HG03571 (cell line): ENCODE measurements at regions not wholly inside any gene's neighbourhood (a gene's known extent, or its start where the extent isn't known, plus 50 kb on each side); places are given as distances from the start of the nearest gene placed in this dataset.

Experiments
- ATAC-seq: cut with Tn5 transposase; IDR thresholded peaks from one replicate; pipeline ENCODE4 v1.9.1; 2021; ENCODE audit not compliant: unreplicated experiment

DNA sequence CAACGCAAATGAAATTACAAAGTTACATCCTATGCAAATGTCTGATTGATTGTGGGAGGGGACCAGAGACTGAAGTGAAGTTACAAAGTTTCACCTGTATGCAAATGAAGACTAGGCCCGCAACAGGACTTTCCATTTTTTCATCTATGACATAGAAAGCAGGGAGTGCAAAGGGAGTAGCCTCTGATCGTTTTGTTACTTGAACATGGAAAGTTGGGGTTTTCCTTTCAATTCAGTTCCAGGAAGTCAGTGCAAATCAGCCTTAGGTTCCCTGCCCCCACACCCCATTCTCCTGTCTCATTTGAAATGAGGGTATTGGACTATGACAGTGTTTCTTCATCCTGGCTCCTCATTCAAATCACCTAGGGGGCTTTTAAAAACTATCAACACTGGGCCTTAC lies 96.9 kb upstream of the HABP2 start:
- no peak for ATAC-seq

DNA sequence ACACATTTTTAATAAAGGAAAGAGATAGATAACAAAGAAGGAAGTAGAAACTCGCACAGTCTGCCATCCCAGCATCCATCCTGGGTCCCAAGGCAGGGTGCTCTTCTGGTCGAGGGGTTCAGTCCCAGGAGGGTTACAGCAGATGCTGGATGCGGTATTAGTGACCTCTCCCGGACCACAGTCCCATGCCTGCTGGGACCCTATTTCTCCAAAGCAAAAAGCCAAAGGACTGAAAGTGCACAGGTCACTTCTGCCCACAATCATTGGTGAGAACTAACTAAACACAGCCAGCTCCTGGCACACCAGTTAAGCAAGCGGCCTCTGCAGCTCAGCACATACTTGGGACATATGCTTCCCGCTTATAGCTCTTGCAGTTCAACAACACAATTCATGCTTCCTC lies 96.1 kb upstream of the HABP2 start:
- no peak for ATAC-seq

DNA sequence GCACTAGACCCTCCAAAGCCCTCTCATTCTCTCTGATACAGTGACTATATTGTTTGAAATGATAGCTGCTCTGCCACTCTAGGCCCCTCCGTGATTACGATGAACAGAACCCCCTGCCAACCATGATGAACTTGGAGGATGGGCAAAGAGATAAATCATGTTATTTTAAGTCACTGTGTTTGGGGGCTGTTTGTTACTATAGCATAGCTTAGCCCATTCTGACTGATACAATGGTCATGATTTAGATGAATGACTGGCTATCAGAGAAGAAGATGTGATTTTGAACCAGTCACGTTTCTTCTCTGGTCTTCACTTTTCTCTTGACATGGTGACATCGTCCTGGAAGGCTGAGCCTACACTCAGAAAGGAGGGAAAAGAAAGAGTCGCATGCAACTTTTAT lies 95.4 kb upstream of the HABP2 start:
- ATAC-seq: no peak

DNA sequence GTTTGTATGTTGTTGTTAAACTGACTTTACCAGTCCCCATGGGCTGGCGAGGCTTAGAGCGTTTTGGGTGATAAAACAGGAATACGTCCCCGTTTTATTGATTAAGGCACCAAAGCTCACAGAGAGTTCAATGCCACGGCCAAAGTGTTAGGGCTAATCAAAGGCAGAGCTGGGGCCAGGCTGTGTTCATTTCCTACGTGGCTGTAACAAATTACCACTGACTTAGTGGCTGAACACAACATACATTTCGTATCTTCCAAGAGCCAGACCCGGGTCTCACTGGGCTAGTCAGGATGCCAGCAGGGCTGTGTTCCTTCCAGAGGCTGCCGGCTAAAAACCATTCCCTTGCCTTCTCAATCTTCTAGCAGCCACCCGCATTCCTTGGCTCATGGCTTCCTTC lies 94.4 kb upstream of the HABP2 start:
- no peak for ATAC-seq

DNA sequence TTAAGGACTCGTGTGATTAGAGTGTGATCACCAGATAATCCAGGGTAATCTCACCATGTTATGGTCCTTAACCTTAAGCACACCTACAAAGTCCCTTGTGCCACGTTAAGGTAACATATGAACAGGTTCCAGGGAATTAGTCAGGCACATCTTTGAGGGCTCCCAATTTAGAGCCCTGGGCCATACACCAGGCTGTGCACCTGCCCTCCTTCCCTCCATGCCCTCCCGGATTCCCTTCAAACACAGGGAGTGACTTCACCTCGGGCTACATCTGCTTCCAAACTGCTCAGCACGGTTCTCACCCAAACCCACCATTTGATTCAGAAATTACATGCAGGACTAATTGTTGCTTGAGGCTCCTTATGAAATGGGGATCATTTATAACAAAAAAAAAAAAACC lies 93.9 kb upstream of the HABP2 start:
- ATAC-seq: no peak

DNA sequence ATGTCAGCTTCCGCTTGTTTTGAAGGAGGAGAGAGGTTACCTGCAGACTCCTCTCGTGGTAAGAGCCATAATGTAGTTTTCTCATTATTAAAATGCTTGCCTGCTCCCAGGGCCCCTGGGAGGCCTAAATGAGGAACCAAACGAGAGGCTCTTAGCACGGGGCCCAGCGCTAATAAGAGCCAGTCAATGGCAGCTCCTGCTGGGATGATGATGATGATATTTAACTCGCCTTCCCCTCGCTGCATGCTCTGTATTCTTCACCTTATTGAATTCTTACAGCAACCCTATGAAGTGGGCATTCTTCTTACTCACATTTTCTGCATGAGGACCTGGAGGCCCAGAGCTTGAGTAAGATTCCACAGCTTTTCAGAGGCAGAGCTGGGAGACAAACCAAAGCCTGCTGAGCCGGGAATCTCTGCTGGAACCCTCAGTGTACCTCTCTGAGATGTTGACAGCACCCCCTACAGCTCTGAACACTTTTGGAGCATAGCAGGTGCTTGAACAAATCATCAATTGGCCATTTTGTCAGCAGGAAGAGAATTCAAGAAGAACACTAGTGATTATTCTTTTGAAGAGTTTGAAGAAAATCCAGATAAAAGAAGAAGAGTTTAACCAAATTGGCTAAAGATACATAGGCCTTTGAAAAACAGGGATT lies 93.1 kb upstream of the HABP2 start:
- ATAC-seq: no peak

DNA sequence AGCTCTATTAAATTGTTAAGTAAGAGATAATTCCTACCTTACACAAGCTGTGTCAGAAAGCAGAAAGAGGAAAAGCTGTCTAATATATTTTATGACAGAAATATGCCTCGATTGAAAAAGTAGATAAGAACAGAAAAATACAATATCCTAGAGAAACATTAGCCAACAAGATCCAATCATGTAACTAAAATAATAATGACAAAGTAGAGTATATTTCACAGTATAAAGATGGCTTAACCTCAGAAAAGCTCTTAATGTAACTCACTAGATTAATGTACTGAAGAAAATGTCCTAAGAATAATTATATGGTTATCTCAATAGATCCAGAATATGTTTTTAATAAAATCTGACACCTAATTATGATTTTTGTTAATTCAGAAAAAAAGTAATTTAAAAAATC lies 89.8 kb upstream of the HABP2 start:
- no peak for ATAC-seq

DNA sequence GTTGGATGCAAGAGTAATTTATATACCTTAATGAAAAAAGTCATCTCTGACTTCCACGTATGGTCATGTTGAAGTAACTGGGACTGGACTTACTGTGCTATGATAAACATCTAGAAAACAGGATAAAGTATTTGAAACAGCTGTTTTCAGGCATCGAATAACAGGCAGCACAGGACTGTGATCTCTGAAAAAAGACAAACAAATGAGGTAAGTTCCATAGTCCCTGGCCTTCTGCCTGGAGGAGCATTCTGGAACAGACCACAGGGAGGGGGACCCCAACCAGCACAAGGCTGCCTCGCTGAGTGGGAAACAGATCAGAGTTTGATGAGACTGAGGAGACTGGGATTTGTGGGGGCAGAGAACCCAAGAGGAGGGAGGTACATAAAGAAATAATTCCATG lies 89.1 kb upstream of the HABP2 start:
- no peak for ATAC-seq

DNA sequence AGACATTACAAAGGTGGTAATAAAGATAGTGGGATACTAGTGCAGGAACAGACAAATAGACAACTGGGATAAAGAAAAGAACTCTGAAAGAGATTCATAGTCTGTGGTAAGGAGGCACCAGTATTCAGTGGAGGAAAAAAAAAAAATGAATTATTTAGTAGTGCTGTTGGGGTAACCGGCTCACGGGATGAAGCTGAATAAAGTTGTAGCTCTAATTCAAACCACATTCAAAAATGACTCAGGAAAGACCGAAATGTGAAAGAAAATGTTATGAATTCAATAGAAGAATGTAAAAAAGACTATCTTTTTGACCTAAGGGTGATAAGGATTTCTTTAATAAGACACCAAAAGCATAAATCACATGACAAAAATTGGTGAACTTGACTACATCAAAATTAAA lies 83.1 kb upstream of the HABP2 start:
- ATAC-seq: no peak

DNA sequence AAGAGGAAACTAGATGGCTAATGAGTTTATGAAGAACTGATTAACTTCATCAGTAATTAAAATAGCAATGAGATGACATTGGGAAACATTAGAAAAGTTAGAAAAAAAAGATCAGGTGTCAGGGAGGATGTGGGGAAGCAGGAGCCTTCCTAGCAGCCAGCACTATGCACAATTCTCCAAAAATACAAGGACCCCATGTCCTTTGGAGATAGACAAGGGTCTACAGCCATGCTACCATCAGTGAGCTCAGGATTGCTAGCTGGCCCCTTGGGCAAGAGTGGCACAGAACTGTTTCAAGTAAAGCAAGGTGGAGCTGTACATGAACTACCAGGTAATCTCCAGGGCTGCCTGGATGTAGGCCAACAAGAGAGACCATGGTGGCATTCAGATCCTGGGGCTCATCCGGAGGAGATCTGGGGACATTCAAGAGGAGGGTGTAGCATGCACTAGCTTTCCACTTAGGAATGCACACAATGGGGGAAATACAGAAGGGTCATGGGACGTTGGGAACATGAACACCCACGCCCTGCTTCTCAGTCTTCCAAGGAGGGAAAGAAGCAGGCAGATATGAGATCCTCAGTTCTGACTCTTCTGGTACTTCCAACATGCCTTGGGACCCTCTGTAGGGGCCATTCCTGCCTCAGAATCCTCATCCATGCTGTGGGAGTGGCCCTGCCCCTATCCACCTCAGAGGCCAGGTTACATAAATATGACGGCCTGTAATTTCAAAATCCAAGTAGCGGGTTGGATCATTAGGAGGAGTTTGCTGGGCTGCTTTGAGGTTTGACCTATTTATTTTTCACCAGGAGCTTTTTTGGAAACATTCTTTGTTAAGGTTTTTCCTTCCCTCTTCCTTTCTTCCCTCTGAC lies 82.2 kb upstream of the HABP2 start:
- no peak for ATAC-seq

DNA sequence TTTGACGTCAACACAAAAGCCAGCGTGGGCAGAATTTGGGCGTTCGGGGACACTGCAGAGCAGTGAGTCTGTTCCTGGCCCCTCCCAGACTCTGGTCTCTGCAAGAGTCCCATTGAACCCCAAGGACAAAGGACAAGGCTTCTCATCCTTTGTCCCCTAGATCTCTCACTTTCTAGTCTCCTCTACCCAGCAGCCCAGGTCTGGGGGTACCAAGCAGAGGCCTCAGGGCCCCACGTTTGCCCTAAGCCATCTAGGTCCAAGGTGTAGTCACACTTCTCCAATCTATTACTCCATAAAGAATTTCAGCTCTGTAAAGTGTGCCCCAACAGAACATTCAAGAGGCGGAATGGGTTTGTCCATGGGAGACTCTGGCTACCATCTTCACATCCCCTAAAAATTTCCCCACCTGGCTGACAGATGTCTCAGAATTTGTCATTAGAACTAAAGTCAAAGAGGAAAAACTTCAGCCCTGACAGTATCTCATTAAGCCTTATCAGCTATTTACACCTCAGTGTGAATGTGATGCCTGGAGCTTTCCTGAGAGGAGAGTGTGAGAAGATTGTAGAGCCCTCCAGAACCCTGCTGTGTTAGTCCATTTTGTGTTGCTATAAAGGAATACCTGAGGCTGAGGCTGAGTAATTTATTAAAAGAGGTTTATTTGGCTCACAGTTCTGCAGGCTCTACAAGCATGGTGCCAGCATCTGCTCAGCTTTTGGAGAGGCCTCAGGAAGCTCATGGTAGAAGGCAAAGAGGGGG lies 81.4 kb upstream of the HABP2 start:
- no peak for ATAC-seq

DNA sequence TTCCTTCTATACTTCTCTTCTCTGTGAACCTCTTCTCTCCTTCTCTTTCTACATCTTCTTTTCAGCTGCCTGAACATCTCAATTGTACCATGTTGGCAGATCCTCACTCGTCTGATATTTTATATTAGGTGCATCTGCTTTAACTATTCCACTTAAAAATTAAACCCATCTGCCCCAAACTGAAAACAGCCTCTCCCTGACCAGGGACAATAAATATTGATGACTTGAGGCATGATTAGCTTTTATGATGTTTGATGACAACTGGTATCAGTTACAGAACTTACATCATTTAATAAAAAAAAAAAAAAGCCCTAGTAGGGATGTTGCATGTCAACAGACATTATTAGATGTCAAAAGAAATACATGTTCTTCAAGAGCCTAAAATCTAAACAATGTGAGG lies 79.8 kb upstream of the HABP2 start:
- ATAC-seq: no peak

DNA sequence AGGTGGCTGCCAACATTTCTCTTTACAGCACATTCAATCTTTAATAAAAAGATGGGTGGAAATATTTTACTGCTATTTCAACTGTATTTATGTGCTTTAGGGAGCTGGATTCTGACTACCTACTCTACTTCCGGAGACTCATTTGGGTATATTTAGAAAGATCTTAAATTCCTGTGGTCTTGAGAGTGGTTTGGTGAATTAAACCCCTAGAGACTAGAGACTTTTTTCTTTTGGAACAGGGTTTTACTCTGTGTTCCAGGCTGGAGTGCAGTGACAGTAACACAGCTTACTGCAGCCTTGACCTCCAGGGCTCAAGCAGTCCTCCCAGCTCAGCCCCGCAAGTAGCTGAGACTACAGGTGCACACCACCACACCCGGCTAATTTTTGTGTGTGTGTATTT lies 79.0 kb upstream of the HABP2 start:
- ATAC-seq: no peak

DNA sequence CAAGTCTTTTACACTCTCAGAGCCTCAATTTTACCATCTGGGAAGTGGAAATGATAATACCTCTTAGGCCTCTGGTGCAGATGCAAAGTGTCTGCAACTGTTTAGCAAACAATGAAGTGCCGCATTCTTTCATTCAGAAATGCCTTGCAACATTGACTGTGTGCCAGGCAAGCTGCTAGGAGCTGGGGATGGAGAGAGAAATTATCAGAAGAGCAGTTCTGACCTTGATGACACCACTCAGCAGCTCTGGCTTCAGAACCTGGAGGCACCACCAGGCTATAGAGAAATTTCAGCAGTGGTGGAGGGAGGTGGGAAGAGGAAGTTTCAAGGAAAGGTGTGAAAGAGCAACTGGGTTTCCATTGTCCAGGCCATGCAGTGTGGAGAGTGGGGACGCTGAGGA lies 78.1 kb upstream of the HABP2 start:
- no peak for ATAC-seq

DNA sequence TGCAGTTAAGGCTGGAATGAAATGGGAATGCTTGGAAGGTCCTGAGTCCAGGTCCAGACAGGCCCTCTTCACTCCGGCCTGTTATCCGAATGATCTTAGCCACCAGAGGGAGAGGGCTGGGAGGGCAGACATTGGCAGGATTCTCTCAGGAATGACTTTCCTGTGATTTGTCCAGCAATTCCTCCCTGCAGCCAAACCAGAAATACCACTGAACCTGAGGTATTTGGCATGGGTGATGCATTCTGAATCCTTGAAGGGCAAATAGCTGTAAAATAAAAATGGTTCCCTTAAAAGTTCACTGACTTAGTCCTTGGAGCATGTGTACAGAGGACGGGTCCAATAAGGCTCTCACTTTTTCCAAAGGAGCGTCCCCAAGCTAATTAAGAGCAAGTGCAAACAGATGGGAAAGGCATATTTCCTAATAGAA lies 77.5 kb upstream of the HABP2 start:
- ATAC-seq: no peak

DNA sequence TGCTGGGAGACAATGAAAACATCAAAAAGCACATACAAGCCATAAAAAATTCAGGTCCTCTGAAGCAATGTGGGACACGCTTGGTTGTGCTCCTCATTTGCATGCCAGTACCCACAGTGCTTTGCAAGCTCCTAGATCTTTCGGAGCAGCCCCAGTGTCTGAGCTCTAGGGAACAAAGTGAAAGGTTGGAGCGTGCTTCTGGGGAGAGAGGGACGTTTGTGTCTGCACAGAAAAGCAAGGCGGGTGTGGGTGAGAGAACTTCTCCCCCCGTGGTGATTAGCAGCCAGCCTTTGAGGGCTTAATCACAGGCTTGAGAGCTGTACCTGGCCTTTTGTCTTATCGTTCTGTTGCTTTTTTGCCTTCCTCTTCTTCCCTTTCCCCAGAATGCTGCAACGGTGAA lies 76.7 kb upstream of the HABP2 start:
- no peak for ATAC-seq

DNA sequence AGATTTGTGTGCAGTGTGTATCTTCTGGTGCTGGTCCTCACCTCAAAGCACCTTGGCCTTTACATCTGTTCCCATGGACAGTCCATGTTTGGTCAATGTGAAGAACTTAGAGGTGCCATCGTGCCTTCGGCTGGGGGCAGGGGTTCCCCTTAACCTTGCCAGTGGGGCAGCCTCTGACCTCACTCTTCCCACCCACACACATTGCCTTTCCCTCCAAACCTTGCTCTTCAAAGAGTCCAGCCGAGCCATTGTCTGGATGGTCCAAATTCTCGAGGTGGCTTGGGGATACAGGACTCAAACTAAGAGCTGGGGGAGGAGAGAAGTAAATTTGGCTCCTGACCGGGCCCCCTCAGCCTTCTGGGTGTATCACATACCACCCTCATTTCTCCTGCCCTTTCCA lies 76.2 kb upstream of the HABP2 start:
- ATAC-seq: no peak

DNA sequence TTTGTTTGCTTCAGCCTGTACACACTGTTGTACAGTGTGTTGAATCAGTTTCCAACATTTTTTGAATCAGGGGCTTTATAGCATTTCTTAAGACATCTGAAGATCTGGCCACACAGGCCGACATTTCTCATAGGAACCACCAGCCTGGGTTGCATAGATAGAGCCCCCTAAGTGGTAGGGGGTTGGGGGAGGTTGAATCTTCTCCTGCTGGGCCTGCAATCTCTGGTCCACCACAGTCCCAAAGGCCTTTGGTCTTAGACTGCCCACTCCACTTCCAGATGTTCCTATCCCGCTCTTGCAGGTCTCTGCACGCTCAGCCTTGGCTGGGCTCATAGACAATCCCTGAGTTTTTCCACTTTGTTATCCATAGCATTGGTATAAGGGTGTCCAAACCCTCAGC lies 75.4 kb upstream of the HABP2 start:
- no peak for ATAC-seq

DNA sequence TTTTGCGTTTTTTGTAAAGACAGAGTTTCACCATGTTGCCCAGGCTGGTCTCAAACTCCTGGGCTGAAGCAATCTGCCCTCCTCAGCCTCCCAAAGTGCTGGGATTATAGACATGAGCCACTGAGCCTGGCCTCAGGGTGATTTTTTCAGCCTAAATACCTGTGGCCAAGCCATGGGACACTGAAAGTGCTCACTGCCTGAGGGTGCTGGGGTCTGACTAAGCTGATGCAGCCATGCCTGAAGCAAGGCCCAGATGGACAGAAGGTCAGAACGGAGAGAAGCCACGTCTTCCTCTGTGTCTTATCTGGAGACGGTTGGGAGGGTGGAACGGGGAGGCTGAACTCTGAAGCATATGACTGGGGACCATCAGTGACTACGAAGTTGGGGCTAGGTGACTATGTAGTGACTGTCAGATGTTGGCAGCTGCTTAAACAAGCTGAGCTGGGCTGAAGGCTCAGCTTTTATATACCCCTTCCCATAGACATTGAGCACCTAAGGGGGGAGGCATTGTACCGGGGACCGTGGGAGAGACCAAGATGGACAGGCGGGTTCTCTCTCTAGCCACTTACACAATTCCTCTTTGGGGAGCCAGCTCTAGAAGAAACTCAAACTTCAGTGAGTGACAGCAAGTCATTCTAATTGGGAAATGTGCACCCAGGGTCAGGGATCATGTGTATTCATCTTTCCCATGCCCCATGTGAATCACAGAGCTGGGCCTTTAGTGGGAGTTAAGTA lies 73.3 kb upstream of the HABP2 start:
- no peak for ATAC-seq

DNA sequence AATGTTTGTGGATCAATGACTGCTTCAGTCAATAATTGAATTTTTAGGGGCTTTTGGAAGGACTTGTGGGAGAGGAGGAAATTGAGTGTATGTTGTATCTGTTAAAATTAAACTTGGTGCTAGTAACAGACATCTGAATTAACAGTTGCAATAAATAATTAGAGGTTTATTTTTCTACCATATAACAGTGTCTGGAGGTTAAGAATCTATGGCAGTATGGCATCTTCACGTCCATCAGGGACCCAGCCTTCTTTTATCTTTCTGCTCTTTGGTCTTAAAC lies 72.8 kb upstream of the HABP2 start:
- no peak for ATAC-seq

DNA sequence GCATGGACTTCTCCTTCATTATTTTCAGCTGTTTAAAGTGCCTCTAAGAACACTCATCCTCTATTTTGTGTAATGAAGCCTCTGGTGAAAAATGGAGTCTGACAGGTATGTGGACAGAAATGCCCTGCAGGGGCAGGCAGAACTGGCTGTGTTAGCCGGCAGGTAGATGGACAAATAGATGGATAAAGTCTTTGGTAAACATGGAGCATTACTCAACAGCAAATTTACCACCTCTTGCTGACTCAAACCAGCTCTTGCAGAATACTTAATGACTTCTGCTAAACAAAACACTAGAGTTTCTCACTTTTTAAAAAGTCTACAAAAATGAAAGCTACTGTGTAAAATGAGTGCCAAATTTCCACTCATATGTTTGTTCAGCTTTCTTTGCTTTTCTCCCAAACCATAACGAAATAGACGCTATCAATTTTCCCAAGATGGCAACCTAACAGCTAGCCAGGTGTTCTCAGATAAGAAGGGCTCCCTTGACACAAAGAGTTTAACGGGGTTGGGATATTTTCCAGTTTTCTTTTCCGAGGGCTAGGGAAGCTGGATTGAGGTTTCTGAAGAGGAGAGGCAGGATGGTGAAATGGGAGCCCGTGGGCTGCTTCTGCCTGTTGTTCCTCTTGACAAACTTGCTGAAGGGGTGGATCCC lies 71.9 kb upstream of the HABP2 start:
- no peak for ATAC-seq
